DOHH2 (cell line): ENCODE measurements at regions not wholly inside any gene's neighbourhood (a gene's known extent, or its start where the extent isn't known, plus 50 kb on each side); places are given as distances from the start of the nearest gene placed in this dataset.

Source experiments
- H3F3A ChIP-seq: fragments of 200-600 bp; sonication (generic), shearing (Covaris generic); 2 replicates; pipeline ENCODE4 v1.6.0; 2016; ENCODE audit warnings: antibody characterized with exemption, mild to moderate bottlenecking; ENCODE audit not compliant: control insufficient read depth, insufficient read depth
- H3K27ac ChIP-seq: fragments of 200-600 bp; sonication (generic); 2 replicates; pipeline ENCODE4 v1.5.1; 2014; ENCODE audit warnings: low read depth, mild to moderate bottlenecking, low read length, moderate library complexity
- H3K27me3 ChIP-seq: fragments of 200-600 bp; sonication (generic); 2 replicates; pipeline ENCODE4 v1.6.1; 2014; ENCODE audit warnings: mild to moderate bottlenecking, low read length, mixed read lengths; ENCODE audit not compliant: control insufficient read depth
- H3K36me3 ChIP-seq: fragments of 200-600 bp; sonication (generic); 2 replicates; pipeline ENCODE4 v1.6.1; 2014; ENCODE audit warnings: mild to moderate bottlenecking, low read length, moderate library complexity, mixed read lengths; ENCODE audit not compliant: control insufficient read depth
- H3K4me1 ChIP-seq: fragments of 200-600 bp; sonication (generic); 2 replicates; pipeline ENCODE4 v1.6.1; 2014; ENCODE audit warnings: mild to moderate bottlenecking, low read length, mixed read lengths; ENCODE audit not compliant: control insufficient read depth
- H3K4me2 ChIP-seq: fragments of 200-600 bp; sonication (generic); 2 replicates; pipeline ENCODE4 v1.6.0; 2014; ENCODE audit warnings: mild to moderate bottlenecking, low read length, moderate library complexity
- H3K4me3 ChIP-seq: fragments of 200-600 bp; sonication (generic); 2 replicates; pipeline ENCODE4 v1.5.1; 2014; ENCODE audit warnings: mild to moderate bottlenecking, low read length, mixed read lengths
- H3K79me2 ChIP-seq: fragments of 200-600 bp; sonication (generic); 2 replicates; pipeline ENCODE4 v1.6.1; 2014; ENCODE audit warnings: mild to moderate bottlenecking, low read length, mixed read lengths; ENCODE audit not compliant: control insufficient read depth
- H3K9me2 ChIP-seq: fragments of 200-600 bp; sonication (generic); replicated peaks from 2 replicates; pipeline ENCODE4 v1.6.1; 2014; ENCODE audit warnings: mild to moderate bottlenecking, low read length, mixed read lengths; ENCODE audit not compliant: control insufficient read depth
- H3K9me3 ChIP-seq: fragments of 200-600 bp; sonication (generic); 2 replicates; pipeline ENCODE4 v1.6.1; 2014; ENCODE audit warnings: antibody characterized with exemption, low read length, mixed read lengths; ENCODE audit not compliant: control insufficient read depth, insufficient read depth
- H4K20me1 ChIP-seq: fragments of 200-600 bp; sonication (generic); 2 replicates; pipeline ENCODE4 v1.6.0; 2014; ENCODE audit warnings: low read depth, mild to moderate bottlenecking, antibody characterized with exemption, low read length, moderate library complexity; ENCODE audit not compliant: control insufficient read depth, insufficient read depth
- EZH2phosphoT487 ChIP-seq: fragments of 200-600 bp; sonication (generic); IDR thresholded peaks from 2 replicates; pipeline ENCODE4 v1.6.1; 2017; ENCODE audit warnings: borderline replicate concordance, mild to moderate bottlenecking, antibody characterized with exemption, low read length, moderate library complexity, mixed read lengths
- TF ChIP-seq, protein P1 (sequence below): fragments of 200-600 bp; sonication (generic); IDR thresholded peaks from one replicate; pipeline ENCODE4 v1.5.1; 2014; ENCODE audit warnings: antibody characterized with exemption, mild to moderate bottlenecking, low read depth, low read length; ENCODE audit not compliant: poor library complexity, severe bottlenecking

GRCh38 chr6:112459758-112460304, 112.7 kb downstream of the RFPL4B start:
- Histone ChIP-seq H3K9me2 (no peaks in the 10 kb centered on the region), H3K79me2 (no peaks in the 10 kb centered on the region), H3K27ac (no peak overlapping the region), H3K27me3 (no peaks in the 10 kb centered on the region), H3K4me3 (no peak overlapping the region), H3F3A (no peaks in the 10 kb centered on the region), H4K20me1 (no peaks in the 10 kb centered on the region), H3K4me2 (no peak overlapping the region), H3K36me3 (no peaks in the 10 kb centered on the region), H3K9me3 (no peaks in the 10 kb centered on the region), H3K4me1 (no peaks in the 10 kb centered on the region)
- TF ChIP-seq EZH2phosphoT487, result no peak
- TF ChIP-seq, protein P1, sequence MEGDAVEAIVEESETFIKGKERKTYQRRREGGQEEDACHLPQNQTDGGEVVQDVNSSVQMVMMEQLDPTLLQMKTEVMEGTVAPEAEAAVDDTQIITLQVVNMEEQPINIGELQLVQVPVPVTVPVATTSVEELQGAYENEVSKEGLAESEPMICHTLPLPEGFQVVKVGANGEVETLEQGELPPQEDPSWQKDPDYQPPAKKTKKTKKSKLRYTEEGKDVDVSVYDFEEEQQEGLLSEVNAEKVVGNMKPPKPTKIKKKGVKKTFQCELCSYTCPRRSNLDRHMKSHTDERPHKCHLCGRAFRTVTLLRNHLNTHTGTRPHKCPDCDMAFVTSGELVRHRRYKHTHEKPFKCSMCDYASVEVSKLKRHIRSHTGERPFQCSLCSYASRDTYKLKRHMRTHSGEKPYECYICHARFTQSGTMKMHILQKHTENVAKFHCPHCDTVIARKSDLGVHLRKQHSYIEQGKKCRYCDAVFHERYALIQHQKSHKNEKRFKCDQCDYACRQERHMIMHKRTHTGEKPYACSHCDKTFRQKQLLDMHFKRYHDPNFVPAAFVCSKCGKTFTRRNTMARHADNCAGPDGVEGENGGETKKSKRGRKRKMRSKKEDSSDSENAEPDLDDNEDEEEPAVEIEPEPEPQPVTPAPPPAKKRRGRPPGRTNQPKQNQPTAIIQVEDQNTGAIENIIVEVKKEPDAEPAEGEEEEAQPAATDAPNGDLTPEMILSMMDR, result no peak

- Histone ChIP-seq H3K27me3 (no peaks in the 10 kb centered on the region), H3F3A (no peaks in the 10 kb centered on the region), H3K27ac (no peak overlapping the region), H3K4me2 (no peak overlapping the region), H3K79me2 (no peaks in the 10 kb centered on the region), H3K9me3 (no peaks in the 10 kb centered on the region), H3K36me3 (no peaks in the 10 kb centered on the region), H3K9me2 (no peaks in the 10 kb centered on the region), H4K20me1 (no peaks in the 10 kb centered on the region), H3K4me1 (peaks cover 6% of the 10 kb centered on the region), H3K4me3 (no peak overlapping the region)
- TF ChIP-seq, protein P1, result no peak
- TF ChIP-seq EZH2phosphoT487, result no peak
Observed at GRCh38 chr6:112464901-112465665, 118.0 kb downstream of the RFPL4B start.

- no peak overlapping the region for H3K4me2 ChIP-seq
- TF ChIP-seq EZH2phosphoT487, result no peak
- TF ChIP-seq, protein P1, result no peak
- H3K79me2 ChIP-seq, result no peaks in the 10 kb centered on the region
- H3K9me3 ChIP-seq, result no peaks in the 10 kb centered on the region
- H3K36me3 ChIP-seq, result no peaks in the 10 kb centered on the region
- H3K9me2 ChIP-seq, result no peaks in the 10 kb centered on the region
- H3K27ac ChIP-seq, result no peak overlapping the region
- H3F3A ChIP-seq, result no peaks in the 10 kb centered on the region
- no peaks in the 10 kb centered on the region for H3K27me3 ChIP-seq
- H3K4me3 ChIP-seq, result no peak overlapping the region
- H3K4me1 ChIP-seq, result peaks cover 6% of the 10 kb centered on the region
- H4K20me1 ChIP-seq, result no peaks in the 10 kb centered on the region
Observed at GRCh38 chr6:112466373-112467151, 119.4 kb downstream of the RFPL4B start.
